Choroid plexus epithelial cell (primary cell): ENCODE measurements at regions not wholly inside any gene's neighbourhood (a gene's known extent, or its start where the extent isn't known, plus 50 kb on each side); places are given as distances from the start of the nearest gene placed in this dataset.

Source experiments
- DNase-seq: peaks from one replicate; pipeline ENCODE4 v3.0.0-alpha.2; 2010; ENCODE audit warnings: low read depth
- H3K4me3 ChIP-seq: 2 replicates; pipeline ENCODE4 v1.5.1; 2011; ENCODE audit warnings: low read depth, mild to moderate bottlenecking, control low read depth, low read length, moderate library complexity
- CTCF ChIP-seq: conservative IDR thresholded peaks from 2 replicates; pipeline ENCODE4 v1.5.1; 2011; ENCODE audit warnings: low read depth, mild to moderate bottlenecking, control low read depth, inconsistent platforms, low read length, moderate library complexity

- H3K4me3 ChIP-seq = no peak overlapping the region
- TF ChIP-seq CTCF = no peak
- no peak for DNase-seq
Observed at GRCh38 chr1:95627244-95627643, 393.2 kb downstream of the RWDD3 start.

GRCh38 chr1:95631695-95632094 is 397.7 kb downstream of the RWDD3 start:
- no peak for DNase-seq
- TF ChIP-seq CTCF = no peak
- H3K4me3 ChIP-seq = no peak overlapping the region

- H3K4me3 ChIP-seq = no peak overlapping the region
- TF ChIP-seq CTCF = no peak
- DNase-seq = no peak
Observed at GRCh38 chr1:95635811-95636210, 401.8 kb downstream of the RWDD3 start.

- no peak for DNase-seq
- no peak for TF ChIP-seq CTCF
- H3K4me3 ChIP-seq = no peak overlapping the region
Observed at GRCh38 chr1:95636897-95637296, 402.9 kb downstream of the RWDD3 start.

- no peak for TF ChIP-seq CTCF
- no peak overlapping the region for H3K4me3 ChIP-seq
- DNase-seq = peak; percentile 6
Observed at GRCh38 chr1:95640746-95641145, 406.7 kb downstream of the RWDD3 start.

- DNase-seq = no peak
- no peak overlapping the region for H3K4me3 ChIP-seq
- TF ChIP-seq CTCF = no peak
Observed at GRCh38 chr1:95641386-95641785, 407.4 kb downstream of the RWDD3 start.

- H3K4me3 ChIP-seq = no peak overlapping the region
- no peak for TF ChIP-seq CTCF
Observed at GRCh38 chr1:95642035-95642434, 408.0 kb downstream of the RWDD3 start.

More at GRCh38 chr1:95642035-95642434, 408.0 kb downstream of the RWDD3 start:
- no peak for DNase-seq
